Hepatocyte (in vitro differentiated cells): ENCODE measurements at regions not wholly inside any gene's neighbourhood (a gene's known extent, or its start where the extent isn't known, plus 50 kb on each side); places are given as distances from the start of the nearest gene placed in this dataset.

ENCODE experiments used
- CTCF ChIP-seq: fragments of 200-600 bp; sonication (generic); IDR thresholded peaks from 2 replicates; pipeline ENCODE4 v1.5.1; 2016; ENCODE audit warnings: antibody characterized with exemption, mild to moderate bottlenecking; ENCODE audit not compliant: poor library complexity
- EZH2phosphoT487 ChIP-seq: fragments of 200-600 bp; sonication (generic); IDR thresholded peaks from one replicate; pipeline ENCODE4 v1.6.1; 2018; ENCODE audit warnings: antibody characterized with exemption, mild to moderate bottlenecking, low read depth, moderate library complexity; ENCODE audit not compliant: unreplicated experiment, severe bottlenecking

DNA sequence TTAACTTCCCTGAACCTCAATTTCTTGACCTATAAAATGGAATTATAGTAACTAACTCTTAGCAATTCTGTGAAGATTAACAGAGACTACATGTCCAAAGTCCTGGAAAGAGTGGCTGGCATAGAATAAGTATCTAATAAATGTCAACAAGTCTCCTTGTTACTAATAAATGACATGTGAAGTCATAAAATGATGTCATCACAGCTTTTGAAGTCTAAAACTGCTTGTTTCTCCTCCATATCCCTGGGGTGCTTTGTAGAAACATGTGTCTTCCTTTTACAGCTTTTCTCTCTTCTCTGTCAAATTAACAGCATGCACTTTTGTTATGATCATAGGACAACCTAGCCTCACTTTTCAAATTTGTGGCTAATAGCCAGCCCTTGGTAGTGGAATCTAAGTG is 510.2 kb downstream of the NTRK3 start:
- TF ChIP-seq CTCF = no peak
- TF ChIP-seq EZH2phosphoT487 = no peak
